ENCODE measurements at regions not wholly inside any gene's neighbourhood (a gene's known extent, or its start where the extent isn't known, plus 50 kb on each side); places are given as distances from the start of the nearest gene placed in this dataset.

DNA sequence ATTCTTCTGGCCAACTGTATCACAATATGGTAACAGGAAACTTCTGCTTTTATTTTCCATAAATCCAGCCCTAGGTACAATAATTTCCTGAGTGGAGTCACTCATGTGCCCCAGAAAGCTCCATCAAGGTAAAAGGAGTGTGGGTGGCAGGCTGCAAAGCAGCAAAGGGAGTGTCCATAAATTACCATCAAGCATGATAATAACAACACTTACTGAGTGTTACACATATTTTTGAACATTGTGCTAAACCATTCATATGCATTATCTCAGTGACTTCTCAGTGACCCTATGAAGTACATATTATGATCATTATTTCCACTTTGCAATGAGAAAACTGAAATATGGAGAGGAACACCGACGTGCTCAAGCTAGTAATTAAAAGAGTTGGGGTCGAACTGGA, 149.2 kb upstream of the PLXNA2 start:
- DNase-seq, result no peak
- ATAC-seq (ENCODE audit: insufficient read depth, low read depth), result no peak
- H2AFZ ChIP-seq (ENCODE audit: low read depth, low read length), result no peak overlapping the region
- no peak overlapping the region for H3K27ac ChIP-seq (ENCODE audit: low read length)
- TF ChIP-seq, protein P1, sequence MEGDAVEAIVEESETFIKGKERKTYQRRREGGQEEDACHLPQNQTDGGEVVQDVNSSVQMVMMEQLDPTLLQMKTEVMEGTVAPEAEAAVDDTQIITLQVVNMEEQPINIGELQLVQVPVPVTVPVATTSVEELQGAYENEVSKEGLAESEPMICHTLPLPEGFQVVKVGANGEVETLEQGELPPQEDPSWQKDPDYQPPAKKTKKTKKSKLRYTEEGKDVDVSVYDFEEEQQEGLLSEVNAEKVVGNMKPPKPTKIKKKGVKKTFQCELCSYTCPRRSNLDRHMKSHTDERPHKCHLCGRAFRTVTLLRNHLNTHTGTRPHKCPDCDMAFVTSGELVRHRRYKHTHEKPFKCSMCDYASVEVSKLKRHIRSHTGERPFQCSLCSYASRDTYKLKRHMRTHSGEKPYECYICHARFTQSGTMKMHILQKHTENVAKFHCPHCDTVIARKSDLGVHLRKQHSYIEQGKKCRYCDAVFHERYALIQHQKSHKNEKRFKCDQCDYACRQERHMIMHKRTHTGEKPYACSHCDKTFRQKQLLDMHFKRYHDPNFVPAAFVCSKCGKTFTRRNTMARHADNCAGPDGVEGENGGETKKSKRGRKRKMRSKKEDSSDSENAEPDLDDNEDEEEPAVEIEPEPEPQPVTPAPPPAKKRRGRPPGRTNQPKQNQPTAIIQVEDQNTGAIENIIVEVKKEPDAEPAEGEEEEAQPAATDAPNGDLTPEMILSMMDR (IDR thresholded peaks at IDR 0.05; ENCODE audit: borderline replicate concordance, extremely low read depth, low read length, poor library complexity, severe bottlenecking), result no peak
- no peak for TF ChIP-seq EZH2 (IDR thresholded peaks at IDR 0.05; ENCODE audit: borderline replicate concordance, low read depth, low read length, severe bottlenecking)
- H3K79me2 ChIP-seq (ENCODE audit: insufficient read depth, low read length), result no peaks in the 10 kb centered on the region
- no peaks in the 10 kb centered on the region for H3K36me3 ChIP-seq (ENCODE audit: insufficient read depth, low read length)
- H3K27me3 ChIP-seq (ENCODE audit: insufficient read depth, low read length, poor library complexity), result no peaks in the 10 kb centered on the region
- no peaks in the 10 kb centered on the region for H4K20me1 ChIP-seq (ENCODE audit: insufficient read depth, low read length)
- H3K9ac ChIP-seq (ENCODE audit: low read depth, low read length), result no peak overlapping the region
- H3K4me1 ChIP-seq (ENCODE audit: insufficient read depth, low read length), result no peaks in the 10 kb centered on the region
- H3K9me3 ChIP-seq (ENCODE audit: insufficient read depth, low read length, severe bottlenecking), result no peaks in the 10 kb centered on the region
- H3K4me3 ChIP-seq (ENCODE audit: low read depth in 1 of 2, low read length in 2 of 2), result no peak overlapping the region
- H3K4me2 ChIP-seq (ENCODE audit: insufficient read depth, low read length), result no peak overlapping the region

DNA sequence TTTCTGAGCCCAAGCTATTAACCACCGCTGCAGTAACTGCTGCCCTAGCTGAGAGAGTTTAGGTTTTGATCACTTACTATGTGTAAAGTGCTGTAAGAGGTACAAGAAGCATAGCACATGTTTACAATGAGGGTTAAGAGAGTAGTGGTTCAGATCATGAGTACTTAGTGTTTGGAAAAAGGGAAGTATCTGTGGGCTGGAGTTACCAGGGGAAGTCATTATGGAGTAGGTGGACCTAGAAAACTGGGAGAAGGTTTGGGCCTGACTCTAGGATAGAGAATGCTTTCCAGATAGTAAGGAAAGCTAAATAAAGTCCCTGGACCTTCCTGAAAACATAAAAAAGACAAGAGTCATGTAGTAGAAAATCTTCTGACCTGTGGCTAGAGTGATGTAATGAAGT, 149.6 kb upstream of the PLXNA2 start:
- Histone ChIP-seq H3K4me2 (ENCODE audit: insufficient read depth, low read length) (no peak overlapping the region), H3K36me3 (ENCODE audit: insufficient read depth, low read length) (no peaks in the 10 kb centered on the region), H4K20me1 (ENCODE audit: insufficient read depth, low read length) (no peaks in the 10 kb centered on the region), H3K27me3 (ENCODE audit: insufficient read depth, low read length, poor library complexity) (no peaks in the 10 kb centered on the region), H3K9me3 (ENCODE audit: insufficient read depth, low read length, severe bottlenecking) (no peaks in the 10 kb centered on the region), H3K4me1 (ENCODE audit: insufficient read depth, low read length) (no peaks in the 10 kb centered on the region), H3K79me2 (ENCODE audit: insufficient read depth, low read length) (no peaks in the 10 kb centered on the region), H3K4me3 (ENCODE audit: low read depth in 1 of 2, low read length in 2 of 2) (no peak overlapping the region), H3K27ac (ENCODE audit: low read length) (no peak overlapping the region), H3K9ac (ENCODE audit: low read depth, low read length) (no peak overlapping the region), H2AFZ (ENCODE audit: low read depth, low read length) (no peak overlapping the region)
- DNase-seq (no peak), ATAC-seq (ENCODE audit: insufficient read depth, low read depth) (no peak)
- TF ChIP-seq EZH2 (IDR thresholded peaks at IDR 0.05; ENCODE audit: borderline replicate concordance, low read depth, low read length, severe bottlenecking), result no peak
- TF ChIP-seq, protein P1 (IDR thresholded peaks at IDR 0.05; ENCODE audit: borderline replicate concordance, extremely low read depth, low read length, poor library complexity, severe bottlenecking), result no peak

DNA sequence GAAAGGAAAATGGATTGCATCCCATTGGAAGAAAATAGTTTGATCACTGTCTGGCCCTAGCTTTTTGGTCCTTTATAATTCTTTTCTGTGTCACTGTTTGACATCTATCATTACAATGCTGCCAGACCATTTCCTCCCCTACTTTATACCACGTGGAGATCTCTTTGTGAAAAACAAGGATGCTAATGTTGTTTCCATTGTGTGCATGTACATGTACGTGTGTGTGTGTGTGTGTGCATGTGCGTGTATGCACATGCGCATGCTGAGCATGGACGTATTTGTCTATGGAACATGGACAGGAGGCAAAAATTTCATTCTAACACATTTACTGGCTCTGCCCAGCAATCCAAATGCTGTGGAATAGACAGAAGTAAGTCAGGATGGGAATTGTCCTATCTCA, 153.1 kb upstream of the PLXNA2 start:
- H3K27me3 ChIP-seq (ENCODE audit: insufficient read depth, low read length, poor library complexity), result no peaks in the 10 kb centered on the region
- H4K20me1 ChIP-seq (ENCODE audit: insufficient read depth, low read length), result no peaks in the 10 kb centered on the region
- TF ChIP-seq, protein P1 (IDR thresholded peaks at IDR 0.05; ENCODE audit: borderline replicate concordance, extremely low read depth, low read length, poor library complexity, severe bottlenecking), result no peak
- TF ChIP-seq EZH2 (IDR thresholded peaks at IDR 0.05; ENCODE audit: borderline replicate concordance, low read depth, low read length, severe bottlenecking), result no peak
- no peak for DNase-seq
- ATAC-seq (ENCODE audit: insufficient read depth, low read depth), result no peak
- H3K4me3 ChIP-seq (ENCODE audit: low read depth in 1 of 2, low read length in 2 of 2), result no peak overlapping the region
- H3K9me3 ChIP-seq (ENCODE audit: insufficient read depth, low read length, severe bottlenecking), result no peaks in the 10 kb centered on the region
- H3K79me2 ChIP-seq (ENCODE audit: insufficient read depth, low read length), result no peaks in the 10 kb centered on the region
- no peak overlapping the region for H3K9ac ChIP-seq (ENCODE audit: low read depth, low read length)
- H3K36me3 ChIP-seq (ENCODE audit: insufficient read depth, low read length), result no peaks in the 10 kb centered on the region
- H3K4me1 ChIP-seq (ENCODE audit: insufficient read depth, low read length), result no peaks in the 10 kb centered on the region
- no peak overlapping the region for H2AFZ ChIP-seq (ENCODE audit: low read depth, low read length)
- no peak overlapping the region for H3K27ac ChIP-seq (ENCODE audit: low read length)
- no peak overlapping the region for H3K4me2 ChIP-seq (ENCODE audit: insufficient read depth, low read length)

DNA sequence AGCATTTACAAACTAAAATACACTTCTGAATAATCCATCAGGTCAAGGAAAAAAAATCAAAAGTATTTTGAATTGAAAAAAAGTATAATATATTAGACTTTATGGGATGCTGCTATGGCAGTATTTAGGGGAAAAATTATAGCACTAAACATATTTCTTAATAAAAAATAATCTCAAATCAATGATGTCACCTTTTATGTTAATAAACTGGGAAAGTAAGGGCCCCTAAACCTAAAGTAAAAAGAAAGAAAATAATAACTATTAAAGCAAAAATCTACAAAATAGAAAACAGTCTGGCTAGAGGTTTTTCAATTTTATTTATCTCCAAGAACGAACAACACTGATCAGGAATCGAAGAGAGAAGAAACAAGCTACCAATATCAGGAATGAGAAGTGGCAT, 160.8 kb upstream of the PLXNA2 start:
- H3K9me3 ChIP-seq (ENCODE audit: insufficient read depth, low read length, severe bottlenecking), result no peaks in the 10 kb centered on the region
- no peak overlapping the region for H3K4me3 ChIP-seq (ENCODE audit: low read depth in 1 of 2, low read length in 2 of 2)
- no peak overlapping the region for H2AFZ ChIP-seq (ENCODE audit: low read depth, low read length)
- no peaks in the 10 kb centered on the region for H3K79me2 ChIP-seq (ENCODE audit: insufficient read depth, low read length)
- H3K36me3 ChIP-seq (ENCODE audit: insufficient read depth, low read length), result no peaks in the 10 kb centered on the region
- peaks cover 7% of the 10 kb centered on the region for H3K27me3 ChIP-seq (ENCODE audit: insufficient read depth, low read length, poor library complexity)
- no peak overlapping the region for H3K4me2 ChIP-seq (ENCODE audit: insufficient read depth, low read length)
- H4K20me1 ChIP-seq (ENCODE audit: insufficient read depth, low read length), result no peaks in the 10 kb centered on the region
- no peaks in the 10 kb centered on the region for H3K4me1 ChIP-seq (ENCODE audit: insufficient read depth, low read length)
- H3K27ac ChIP-seq (ENCODE audit: low read length), result no peak overlapping the region
- ATAC-seq (ENCODE audit: insufficient read depth, low read depth) (no peak), DNase-seq (no peak)
- no peak for TF ChIP-seq EZH2 (IDR thresholded peaks at IDR 0.05; ENCODE audit: borderline replicate concordance, low read depth, low read length, severe bottlenecking)
- TF ChIP-seq, protein P1 (IDR thresholded peaks at IDR 0.05; ENCODE audit: borderline replicate concordance, extremely low read depth, low read length, poor library complexity, severe bottlenecking), result no peak
- H3K9ac ChIP-seq (ENCODE audit: low read depth, low read length), result no peak overlapping the region

Measured in DND-41 (cell line).